GM19438 (cell line): ENCODE measurements at regions not wholly inside any gene's neighbourhood (a gene's known extent, or its start where the extent isn't known, plus 50 kb on each side); places are given as distances from the start of the nearest gene placed in this dataset.
A peak's percentile ranks its signal among the peaks of the same experiment; 100 is the strongest.
"Not testable (repeated sequence)": the region's sequence is repeated elsewhere in the genome, so short reads cannot be mapped to it uniquely, and the experiment has no call there.

Experiments used
- ATAC-seq: cut with Tn5 transposase; IDR thresholded peaks from one replicate; pipeline ENCODE4 v1.9.1; 2021; ENCODE audit warnings: low read depth; ENCODE audit not compliant: unreplicated experiment

DNA sequence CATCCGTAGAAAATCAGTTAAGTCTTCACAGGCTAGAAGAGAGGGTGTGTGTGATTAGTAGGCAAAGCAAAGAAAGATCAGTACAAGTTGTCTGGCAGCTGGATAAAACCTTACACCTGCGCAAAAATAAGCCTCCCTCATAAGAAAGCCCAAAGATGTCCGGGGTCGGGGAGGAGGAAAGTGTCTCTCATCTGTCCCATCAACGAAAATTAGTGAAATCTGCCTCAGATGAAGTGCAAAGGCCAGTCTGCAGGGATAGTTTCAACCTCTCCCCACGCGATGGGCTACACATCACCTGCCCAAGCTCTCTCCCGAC, 333.9 kb downstream of the SRGAP2C start:
- ATAC-seq: no peak

DNA sequence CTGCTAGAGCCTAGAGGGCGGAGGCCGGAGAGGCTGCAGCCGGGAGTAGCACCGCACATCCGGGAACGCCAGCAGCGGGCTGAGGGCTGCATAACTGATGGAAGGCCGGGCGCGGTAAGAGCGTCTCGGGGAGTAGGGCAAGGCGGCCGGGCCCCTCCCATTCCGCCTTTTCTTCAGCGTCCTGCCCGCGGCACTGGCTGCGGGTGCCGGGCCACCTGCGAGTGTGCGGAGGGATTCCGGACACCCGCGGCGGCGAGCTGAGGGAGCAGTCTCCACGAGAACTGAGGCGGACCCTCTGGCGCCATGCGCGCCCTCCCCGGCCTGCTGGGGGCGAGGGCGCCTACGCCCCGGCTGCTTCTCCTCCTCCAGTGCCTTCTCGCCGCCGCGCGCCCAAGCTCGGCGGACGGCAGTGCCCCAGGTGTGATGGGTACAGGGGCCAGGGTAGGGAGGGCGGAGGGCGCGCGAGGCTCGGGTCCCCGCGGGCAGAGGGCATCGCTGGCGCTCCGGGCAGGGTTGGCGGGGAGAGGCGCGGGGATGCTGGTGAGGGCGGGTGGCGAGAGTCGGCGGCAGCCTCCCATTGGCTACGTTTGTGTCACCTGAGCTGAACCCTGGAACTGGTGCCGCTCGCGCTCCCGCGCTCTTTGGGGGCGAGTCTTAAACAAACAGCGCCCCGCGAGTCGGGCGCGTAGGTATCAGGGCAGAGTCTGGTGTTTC, 334.4 kb downstream of the SRGAP2C start:
- ATAC-seq: peak; percentile 62

DNA sequence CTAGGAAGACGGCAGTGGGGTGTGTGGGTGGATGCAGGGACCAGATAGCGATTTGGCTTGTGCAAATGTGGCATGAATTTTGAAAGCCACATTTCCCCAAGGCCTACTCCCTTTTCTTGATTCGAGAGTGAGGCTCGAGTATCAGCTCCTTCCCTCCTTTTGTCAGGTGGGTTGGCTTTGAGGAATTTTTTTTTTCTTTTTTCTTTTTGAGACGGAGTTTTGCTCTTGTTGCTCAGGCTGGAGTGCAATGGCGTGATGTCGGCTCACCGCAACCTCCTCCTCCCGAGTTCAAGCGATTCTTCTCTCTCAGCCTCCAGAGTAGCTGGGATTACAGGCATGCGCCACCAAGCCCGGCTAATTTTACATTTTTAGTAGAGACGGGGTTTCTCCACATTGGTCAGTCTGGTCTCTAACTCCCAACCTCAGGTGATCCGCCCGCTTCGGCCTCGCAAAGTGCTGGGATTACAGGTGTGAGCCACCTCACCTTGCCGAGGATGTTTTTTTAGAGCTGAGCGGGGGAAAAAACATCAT, 335.0 kb downstream of the SRGAP2C start:
- ATAC-seq: not testable (repeated sequence)

GRCh38 chr1:121522061-121522759, 337.4 kb downstream of the SRGAP2C start:
- no peak for ATAC-seq

DNA sequence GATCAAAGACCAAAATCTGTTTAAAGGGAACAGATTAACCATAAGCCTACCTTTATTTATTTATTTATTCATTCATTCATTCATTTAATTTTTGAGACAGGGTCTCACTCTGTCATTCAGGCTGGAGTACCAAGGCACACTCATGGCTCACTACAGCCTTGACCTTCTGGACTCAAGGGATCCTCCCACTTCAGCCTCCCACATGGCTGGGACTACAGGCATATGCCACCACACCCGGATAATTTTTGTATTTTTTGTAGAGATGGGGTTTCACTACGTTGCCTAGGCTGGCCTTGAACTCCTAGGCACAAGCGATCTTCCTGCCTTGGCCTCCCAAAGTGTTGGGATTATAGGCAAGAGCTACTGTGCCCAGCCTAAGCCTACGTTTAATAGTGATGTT, 338.3 kb downstream of the SRGAP2C start:
- ATAC-seq: not testable (repeated sequence)

DNA sequence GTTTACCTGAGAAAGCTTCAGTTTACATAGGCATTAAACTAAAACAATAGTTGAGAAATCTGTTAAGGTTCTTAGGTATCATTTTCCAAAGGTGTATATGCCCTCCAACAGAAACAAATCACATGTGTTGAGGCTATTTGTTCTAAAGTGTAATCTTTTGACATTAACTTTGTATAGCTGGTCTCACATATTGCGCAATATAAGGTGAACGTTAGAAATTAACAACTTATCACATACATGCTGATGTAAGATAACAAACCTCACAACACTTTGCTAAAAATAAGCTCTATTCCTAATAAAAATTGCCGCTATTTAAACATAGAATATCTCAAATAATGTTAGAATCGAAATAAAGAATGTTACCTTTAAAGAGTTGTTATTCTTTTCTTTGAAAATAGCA, 340.6 kb downstream of the SRGAP2C start:
- ATAC-seq: no peak

GRCh38 chr1:121528958-121529357, 344.2 kb downstream of the SRGAP2C start:
- not testable (repeated sequence) for ATAC-seq

GRCh38 chr1:121530026-121530425, 345.3 kb downstream of the SRGAP2C start:
- not testable (repeated sequence) for ATAC-seq

DNA sequence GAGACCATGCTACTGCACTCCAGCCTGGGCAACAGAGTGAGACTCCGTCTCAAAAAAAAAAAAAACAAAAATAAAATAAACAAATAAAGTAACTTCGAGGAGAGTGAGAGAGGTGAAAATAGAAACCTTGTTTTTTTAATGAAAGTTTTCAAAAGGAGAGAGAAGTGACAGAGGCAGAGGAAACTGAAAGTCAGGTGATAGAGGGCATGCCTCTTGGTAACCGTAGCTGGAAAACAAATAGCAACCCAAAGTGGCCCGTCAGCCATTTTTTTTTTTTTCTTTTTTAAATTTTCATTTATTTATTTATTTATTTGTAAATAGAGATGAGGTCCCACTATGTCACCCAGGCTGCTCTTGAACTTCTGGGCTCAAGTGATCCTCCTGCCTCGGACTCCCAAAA, 347.0 kb downstream of the SRGAP2C start:
- ATAC-seq: not testable (repeated sequence)

GRCh38 chr1:121538148-121538547, 353.4 kb downstream of the SRGAP2C start:
- not testable (repeated sequence) for ATAC-seq

DNA sequence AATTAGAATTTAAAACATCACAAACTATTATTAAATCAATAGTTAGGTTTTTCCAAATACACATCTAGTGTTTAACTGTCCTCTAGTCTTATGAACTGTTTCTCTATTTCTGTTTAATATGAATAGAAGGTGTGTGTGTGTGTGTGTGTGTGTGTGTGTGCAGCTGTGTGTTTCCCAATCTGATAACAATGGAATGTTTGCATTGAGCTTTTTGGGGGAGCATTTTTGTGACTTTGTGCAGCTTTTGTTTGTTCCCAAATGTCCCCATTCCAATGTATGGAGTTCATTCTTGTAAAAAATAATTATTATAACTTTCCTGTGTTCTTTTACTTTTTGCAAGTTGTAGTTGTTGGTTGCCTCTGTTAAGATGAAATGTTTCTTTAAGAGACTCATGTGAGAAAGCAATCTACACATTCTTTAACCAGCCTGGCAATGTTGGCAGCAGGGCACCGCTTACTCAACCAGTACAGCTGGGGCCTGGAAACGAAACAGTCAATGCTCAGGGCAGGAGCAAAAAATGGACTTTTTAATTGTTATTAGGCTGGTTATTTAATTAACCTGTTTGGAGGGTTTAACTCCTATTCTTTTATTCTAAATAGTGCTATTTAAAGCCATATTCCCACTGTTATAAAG, 354.3 kb downstream of the SRGAP2C start:
- ATAC-seq: no peak

- ATAC-seq: not testable (repeated sequence)
Measured at GRCh38 chr1:121543988-121544387, 359.2 kb downstream of the SRGAP2C start.

GRCh38 chr1:121544500-121544899, 359.7 kb downstream of the SRGAP2C start:
- ATAC-seq: no peak

GRCh38 chr1:121545899-121546298, 361.1 kb downstream of the SRGAP2C start:
- ATAC-seq: not testable (repeated sequence)

DNA sequence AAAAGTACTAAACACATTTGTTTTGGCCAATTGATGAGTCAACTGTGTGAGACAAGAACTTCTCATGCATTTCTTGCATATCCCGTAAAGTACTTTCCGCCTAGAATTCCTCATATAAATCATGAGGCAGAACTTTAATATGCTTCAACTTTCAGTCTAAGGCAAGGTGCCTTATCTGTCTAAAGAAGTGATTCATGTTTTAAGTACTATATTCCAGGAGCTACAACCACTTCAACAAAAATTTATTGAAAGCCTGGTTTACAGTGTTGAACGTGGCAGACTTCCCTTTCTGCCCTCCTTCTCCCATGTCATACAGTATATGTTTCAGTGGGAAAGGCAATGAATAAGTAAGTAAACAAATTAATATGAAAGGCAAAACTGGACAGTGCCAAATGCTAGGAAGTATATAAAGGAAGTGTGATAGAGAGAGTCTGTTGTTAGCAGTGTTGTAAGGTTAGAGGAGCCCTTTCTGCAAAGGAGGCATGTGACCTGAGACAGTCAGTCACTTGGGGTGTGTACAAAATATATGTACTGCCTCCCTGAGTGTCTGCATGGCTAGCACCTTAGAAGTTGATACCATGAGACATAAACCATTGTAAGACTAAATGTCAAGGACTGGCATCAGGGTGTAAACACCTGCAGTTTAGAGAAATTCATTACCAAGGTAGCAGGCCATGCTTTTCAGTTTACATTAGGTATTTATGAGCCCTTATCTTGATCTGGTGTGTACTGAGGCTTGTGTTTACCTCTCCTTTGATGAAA, 362.2 kb downstream of the SRGAP2C start:
- no peak for ATAC-seq

DNA sequence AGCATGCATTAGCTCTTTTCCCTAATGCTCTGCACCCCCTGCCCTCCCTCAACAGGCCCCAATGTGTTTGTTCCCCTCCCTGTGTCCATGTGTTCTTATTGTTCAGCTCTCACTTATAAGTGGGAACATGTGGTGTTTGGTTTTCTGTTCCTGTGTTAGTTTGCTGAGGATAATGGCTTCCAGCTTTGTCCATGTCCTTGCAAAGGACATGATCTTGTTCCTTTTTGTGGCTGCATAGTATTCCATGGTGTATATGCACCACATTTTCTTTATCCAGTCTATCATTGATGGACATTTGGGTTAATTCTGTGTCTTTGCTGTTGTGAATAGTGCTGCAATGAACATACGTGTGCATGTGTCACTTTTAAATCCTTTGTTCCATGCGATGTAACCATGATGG, 363.0 kb downstream of the SRGAP2C start:
- not testable (repeated sequence) for ATAC-seq

DNA sequence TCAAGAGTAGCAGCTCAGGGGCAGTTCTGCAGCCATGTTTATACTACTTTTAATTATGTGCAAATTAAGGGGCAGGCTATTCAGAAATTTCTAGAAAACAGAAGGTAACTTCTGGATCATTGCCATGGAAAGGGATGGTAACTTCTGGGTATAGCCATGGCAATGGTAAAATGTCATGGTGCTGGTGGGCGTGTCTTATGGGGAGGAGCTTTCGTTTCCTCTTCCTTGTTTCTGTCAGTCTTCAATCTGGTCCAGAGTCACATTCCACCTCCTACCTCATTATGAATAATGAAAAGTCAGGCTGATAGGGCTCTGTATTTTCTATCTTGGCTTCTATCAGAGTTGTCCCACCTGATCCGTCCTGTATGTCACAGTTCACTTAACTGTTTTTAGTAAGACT, 366.0 kb downstream of the SRGAP2C start:
- ATAC-seq: not testable (repeated sequence)

- not testable (repeated sequence) for ATAC-seq
Measured at GRCh38 chr1:121551491-121551890, 366.7 kb downstream of the SRGAP2C start.

DNA sequence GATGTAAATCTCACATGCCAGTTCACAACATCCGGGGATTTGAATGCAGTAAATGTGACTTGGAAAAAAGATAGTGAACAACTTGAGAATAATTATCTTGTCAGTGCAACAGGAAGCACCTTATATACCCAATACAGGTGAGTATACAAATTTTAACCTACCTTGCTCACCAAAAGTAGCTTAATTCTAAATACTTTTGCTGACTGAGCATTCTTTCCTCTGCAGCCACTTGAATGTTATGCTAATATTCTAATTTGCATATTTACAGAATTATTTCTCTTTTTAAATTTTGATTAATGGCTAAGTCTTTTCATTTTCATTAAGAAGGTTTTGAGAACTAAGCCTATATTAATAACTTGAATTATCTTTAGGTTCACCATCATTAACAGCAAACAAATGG, 371.8 kb downstream of the SRGAP2C start:
- not testable (repeated sequence) for ATAC-seq

- not testable (repeated sequence) for ATAC-seq
Measured at GRCh38 chr1:121558034-121558433, 373.3 kb downstream of the SRGAP2C start.

- no peak for ATAC-seq
Measured at GRCh38 chr1:121558514-121558913, 373.7 kb downstream of the SRGAP2C start.
